NB4 (cell line): ENCODE measurements at regions not wholly inside any gene's neighbourhood (a gene's known extent, or its start where the extent isn't known, plus 50 kb on each side); places are given as distances from the start of the nearest gene placed in this dataset.

Source experiments
- CTCF ChIP-seq: IDR thresholded peaks from one replicate; pipeline ENCODE4 v1.5.1; 2012; ENCODE audit warnings: low read depth, low read length
- MAX ChIP-seq: IDR thresholded peaks from 2 replicates; pipeline ENCODE4 v1.6.1; 2011; ENCODE audit warnings: low read depth, low read length
- POLR2A ChIP-seq: IDR thresholded peaks from 2 replicates; pipeline ENCODE4 v1.6.1; 2011; ENCODE audit warnings: mild to moderate bottlenecking; ENCODE audit not compliant: insufficient read length; ENCODE audit errors: extremely low read depth

GRCh38 chr1:213733705-213734104 is 254.1 kb upstream of the PROX1 start:
- TF ChIP-seq MAX (no peak), CTCF (no peak), POLR2A (no peak)
